ENCODE measurements at regions not wholly inside any gene's neighbourhood (a gene's known extent, or its start where the extent isn't known, plus 50 kb on each side); places are given as distances from the start of the nearest gene placed in this dataset.

GRCh38 chr2:142572346-142573132, 304.9 kb upstream of the KYNU start:
- WGBS: 85% methylated on average over 5 of the region's 5 CpGs

GRCh38 chr2:142571934-142572333, 305.5 kb upstream of the KYNU start:
- Histone ChIP-seq H3K27me3 (ENCODE audit: control insufficient read depth in 4 of 4, insufficient read depth in 4 of 4, low read length in 3 of 4) (no peaks in the 10 kb centered on the region), H3K4me1 (ENCODE audit: control insufficient read depth in 4 of 4, insufficient read depth in 4 of 4, low read length in 3 of 4) (no peaks in the 10 kb centered on the region), H3K4me3 (ENCODE audit: low read depth in 1 of 3, low read length in 3 of 3) (no peak overlapping the region), H3K9me3 (ENCODE audit: control insufficient read depth in 4 of 4, low read length in 3 of 4) (no peaks in the 10 kb centered on the region), H3K9ac (ENCODE audit: low read depth in 1 of 2, low read length in 2 of 2) (no peak overlapping the region), H3K27ac (ENCODE audit: low read depth in 1 of 2, low read length in 2 of 2) (no peak overlapping the region), H3K36me3 (ENCODE audit: control insufficient read depth in 4 of 4, insufficient read depth in 3 of 4, low read depth in 1 of 4, low read length in 3 of 4) (no peaks in the 10 kb centered on the region)
- TF ChIP-seq MAX (IDR thresholded peaks at IDR 0.05) (no peak), RXRA (IDR thresholded peaks at IDR 0.05) (no peak), NR2F2 (IDR thresholded peaks at IDR 0.05) (no peak), CTCF (IDR thresholded peaks at IDR 0.05; ENCODE audit: low read depth, low read length, missing input control) (no peak), TAF1 (conservative IDR thresholded peaks at IDR 0.05) (no peak), REST (IDR thresholded peaks at IDR 0.05) (no peak)
- WGBS: 74% methylated on average over 4 of the region's 4 CpGs
- no peak for DNase-seq (ENCODE audit: low spot score)

More at GRCh38 chr2:142572346-142573132, 304.9 kb upstream of the KYNU start:
- H3K9me3 ChIP-seq (ENCODE audit: control insufficient read depth in 4 of 4, low read length in 3 of 4): no peaks in the 10 kb centered on the region
- no peaks in the 10 kb centered on the region for H3K27me3 ChIP-seq (ENCODE audit: control insufficient read depth in 4 of 4, insufficient read depth in 4 of 4, low read length in 3 of 4)
- no peak overlapping the region for H3K27ac ChIP-seq (ENCODE audit: low read depth in 1 of 2, low read length in 2 of 2)
- no peak overlapping the region for H3K4me3 ChIP-seq (ENCODE audit: low read depth in 1 of 3, low read length in 3 of 3)
- no peak overlapping the region for H3K9ac ChIP-seq (ENCODE audit: low read depth in 1 of 2, low read length in 2 of 2)
- TF ChIP-seq RAD21 (IDR thresholded peaks at IDR 0.05): no peak
- no peak for TF ChIP-seq MAX (IDR thresholded peaks at IDR 0.05)
- TF ChIP-seq TAF1 (conservative IDR thresholded peaks at IDR 0.05): no peak
- no peak for DNase-seq (ENCODE audit: low spot score)
- H3K36me3 ChIP-seq (ENCODE audit: control insufficient read depth in 4 of 4, insufficient read depth in 3 of 4, low read depth in 1 of 4, low read length in 3 of 4): no peaks in the 10 kb centered on the region
- H3K4me1 ChIP-seq (ENCODE audit: control insufficient read depth in 4 of 4, insufficient read depth in 4 of 4, low read length in 3 of 4): no peaks in the 10 kb centered on the region

- H3K36me3 ChIP-seq (ENCODE audit: control insufficient read depth in 4 of 4, insufficient read depth in 3 of 4, low read depth in 1 of 4, low read length in 3 of 4): no peaks in the 10 kb centered on the region
- H3K27ac ChIP-seq (ENCODE audit: low read depth in 1 of 2, low read length in 2 of 2): no peak overlapping the region
- DNase-seq (ENCODE audit: low spot score): no peak
- H3K9me3 ChIP-seq (ENCODE audit: control insufficient read depth in 4 of 4, low read length in 3 of 4): no peaks in the 10 kb centered on the region
- H3K27me3 ChIP-seq (ENCODE audit: control insufficient read depth in 4 of 4, insufficient read depth in 4 of 4, low read length in 3 of 4): no peaks in the 10 kb centered on the region
- H3K9ac ChIP-seq (ENCODE audit: low read depth in 1 of 2, low read length in 2 of 2): no peak overlapping the region
- H3K4me1 ChIP-seq (ENCODE audit: control insufficient read depth in 4 of 4, insufficient read depth in 4 of 4, low read length in 3 of 4): no peaks in the 10 kb centered on the region
- WGBS: 91% methylated on average over 8 of the region's 8 CpGs
- TF ChIP-seq HNF4G (IDR thresholded peaks at IDR 0.05): no peak
- no peak for TF ChIP-seq ZBTB33 (IDR thresholded peaks at IDR 0.05)
- no peak for TF ChIP-seq TAF1 (conservative IDR thresholded peaks at IDR 0.05)
- no peak for TF ChIP-seq NR2F2 (IDR thresholded peaks at IDR 0.05)
- no peak for TF ChIP-seq JUND (IDR thresholded peaks at IDR 0.05)
- no peak for TF ChIP-seq GABPA (IDR thresholded peaks at IDR 0.05 in 1 of 2, conservative IDR thresholded peaks at IDR 0.05 in 1 of 2)
- no peak for TF ChIP-seq YY1 (IDR thresholded peaks at IDR 0.05)
- TF ChIP-seq RXRA (IDR thresholded peaks at IDR 0.05): no peak
- no peak for TF ChIP-seq CTCF (IDR thresholded peaks at IDR 0.05; ENCODE audit: low read depth, low read length, missing input control)
- H3K4me3 ChIP-seq (ENCODE audit: low read depth in 1 of 3, low read length in 3 of 3): no peak overlapping the region
These were observed 314.6 kb upstream of the KYNU start for GRCh38 chr2:142562900-142563299.
